ENCODE measurements at regions not wholly inside any gene's neighbourhood (a gene's known extent, or its start where the extent isn't known, plus 50 kb on each side); places are given as distances from the start of the nearest gene placed in this dataset.

- DNase-seq = no peak
Observed at GRCh38 chr5:96157841-96158291, 196.2 kb upstream of the ELL2 start.

- DNase-seq = no peak
Observed at GRCh38 chr5:96157077-96157780, 195.6 kb upstream of the ELL2 start.

GRCh38 chr5:96155147-96155546 lies 193.5 kb upstream of the ELL2 start:
- no peak for DNase-seq

- no peak for DNase-seq
Observed at GRCh38 chr5:96151891-96152290, 190.2 kb upstream of the ELL2 start.

GRCh38 chr5:96150007-96150406 lies 188.4 kb upstream of the ELL2 start:
- no peak for DNase-seq

GRCh38 chr5:96149546-96149945 lies 187.9 kb upstream of the ELL2 start:
- DNase-seq = no peak

- no peak for DNase-seq
Observed at GRCh38 chr5:96149021-96149420, 187.4 kb upstream of the ELL2 start.

- no peak for DNase-seq
Observed at GRCh38 chr5:96148376-96148775, 186.7 kb upstream of the ELL2 start.

GRCh38 chr5:96147866-96148265 lies 186.2 kb upstream of the ELL2 start:
- no peak for DNase-seq

- DNase-seq = no peak
Observed at GRCh38 chr5:96146675-96147074, 185.0 kb upstream of the ELL2 start.

GRCh38 chr5:96144289-96144688 lies 182.6 kb upstream of the ELL2 start:
- no peak for DNase-seq

- DNase-seq = no peak
Observed at GRCh38 chr5:96143450-96143849, 181.8 kb upstream of the ELL2 start.

GRCh38 chr5:96142786-96143434 lies 181.3 kb upstream of the ELL2 start:
- DNase-seq = no peak

GRCh38 chr5:96142184-96142781 lies 180.6 kb upstream of the ELL2 start:
- DNase-seq = no peak

GRCh38 chr5:96141749-96142148 lies 180.1 kb upstream of the ELL2 start:
- DNase-seq = no peak

- no peak for DNase-seq
Observed at GRCh38 chr5:96140496-96140895, 178.8 kb upstream of the ELL2 start.

GRCh38 chr5:96140084-96140483 lies 178.4 kb upstream of the ELL2 start:
- DNase-seq = no peak

- no peak for DNase-seq
Observed at GRCh38 chr5:96134886-96135285, 173.2 kb upstream of the ELL2 start.

GRCh38 chr5:96133341-96134079 lies 171.9 kb upstream of the ELL2 start:
- DNase-seq = no peak

- no peak for DNase-seq
Observed at GRCh38 chr5:96129276-96129675, 167.6 kb upstream of the ELL2 start.

GRCh38 chr5:96128204-96128864 lies 166.7 kb upstream of the ELL2 start:
- DNase-seq = no peak

- no peak for DNase-seq
Observed at GRCh38 chr5:96127538-96127937, 165.9 kb upstream of the ELL2 start.
